ENCODE measurements at regions not wholly inside any gene's neighbourhood (a gene's known extent, or its start where the extent isn't known, plus 50 kb on each side); places are given as distances from the start of the nearest gene placed in this dataset.

DNA sequence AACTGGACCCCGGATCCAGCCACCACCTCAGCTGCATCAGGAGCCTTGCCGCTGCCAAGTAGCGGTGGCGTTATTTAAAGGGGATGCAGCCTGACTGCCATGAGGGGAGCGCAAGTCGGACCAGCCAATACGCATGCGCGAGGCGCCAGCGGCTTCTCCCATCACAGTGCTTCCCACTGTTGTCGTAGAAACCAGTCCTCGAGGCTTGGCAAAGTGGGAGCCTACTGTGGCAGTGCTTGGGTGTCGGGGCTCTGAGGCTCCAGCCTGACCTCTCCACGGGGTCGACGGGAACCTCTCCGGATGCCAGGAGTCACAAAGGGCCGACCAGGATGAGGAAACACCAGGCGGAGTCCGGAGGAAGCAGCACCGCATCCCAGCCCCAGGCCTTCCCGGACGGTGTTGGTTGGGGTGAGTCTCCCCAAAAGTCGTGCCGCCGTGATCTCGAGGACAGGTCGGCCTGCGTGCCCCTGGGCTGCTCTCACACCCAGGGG lies 369.6 kb downstream of the ZNF716 start:
- ChIA-PET POLR2A (no interaction called here), CTCF (no interaction called here)
- DNase-seq (ENCODE audit: low read depth, low spot score) (no peak), ATAC-seq (no peak)
- Histone ChIP-seq H3K9me3 (ENCODE audit: control insufficient read depth, insufficient read depth, low read depth, low read length) (no peaks in the 10 kb centered on the region), H3K27ac (ENCODE audit: low read length) (no peak overlapping the region), H3K36me3 (ENCODE audit: control insufficient read depth, insufficient read depth, low read length) (no peaks in the 10 kb centered on the region), H3K27me3 (ENCODE audit: control insufficient read depth, insufficient read depth, low read length) (no peaks in the 10 kb centered on the region), H3K4me3 (ENCODE audit: low read depth in 2 of 2, low read length in 2 of 2) (no peak overlapping the region), H3K4me1 (ENCODE audit: control insufficient read depth, insufficient read depth, low read length) (no peaks in the 10 kb centered on the region)
- intact Hi-C loops (cut with micrococcal nuclease; ENCODE audit: unreplicated experiment) (no loop called here), in situ Hi-C loops (cut with HindIII; ENCODE audit: low pct_unique_long_range_greater_than_20kb, low sequenced_read_pairs) (no loop called here)
- no TSS peak for BruUV-seq (replicated peaks)
- TF ChIP-seq, protein P1, sequence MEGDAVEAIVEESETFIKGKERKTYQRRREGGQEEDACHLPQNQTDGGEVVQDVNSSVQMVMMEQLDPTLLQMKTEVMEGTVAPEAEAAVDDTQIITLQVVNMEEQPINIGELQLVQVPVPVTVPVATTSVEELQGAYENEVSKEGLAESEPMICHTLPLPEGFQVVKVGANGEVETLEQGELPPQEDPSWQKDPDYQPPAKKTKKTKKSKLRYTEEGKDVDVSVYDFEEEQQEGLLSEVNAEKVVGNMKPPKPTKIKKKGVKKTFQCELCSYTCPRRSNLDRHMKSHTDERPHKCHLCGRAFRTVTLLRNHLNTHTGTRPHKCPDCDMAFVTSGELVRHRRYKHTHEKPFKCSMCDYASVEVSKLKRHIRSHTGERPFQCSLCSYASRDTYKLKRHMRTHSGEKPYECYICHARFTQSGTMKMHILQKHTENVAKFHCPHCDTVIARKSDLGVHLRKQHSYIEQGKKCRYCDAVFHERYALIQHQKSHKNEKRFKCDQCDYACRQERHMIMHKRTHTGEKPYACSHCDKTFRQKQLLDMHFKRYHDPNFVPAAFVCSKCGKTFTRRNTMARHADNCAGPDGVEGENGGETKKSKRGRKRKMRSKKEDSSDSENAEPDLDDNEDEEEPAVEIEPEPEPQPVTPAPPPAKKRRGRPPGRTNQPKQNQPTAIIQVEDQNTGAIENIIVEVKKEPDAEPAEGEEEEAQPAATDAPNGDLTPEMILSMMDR (IDR thresholded peaks at IDR 0.05) = no peak
- TF ChIP-seq SIN3A (IDR thresholded peaks at IDR 0.05; ENCODE audit: borderline replicate concordance, insufficient read depth, low read depth, low read length) (no peak), POLR2AphosphoS5 (IDR thresholded peaks at IDR 0.05; ENCODE audit: low read depth, low read length) (no peak), TCF7L2 (IDR thresholded peaks at IDR 0.05; ENCODE audit: low read depth, low read length) (no peak)
- TF ChIP-seq, protein P2, sequence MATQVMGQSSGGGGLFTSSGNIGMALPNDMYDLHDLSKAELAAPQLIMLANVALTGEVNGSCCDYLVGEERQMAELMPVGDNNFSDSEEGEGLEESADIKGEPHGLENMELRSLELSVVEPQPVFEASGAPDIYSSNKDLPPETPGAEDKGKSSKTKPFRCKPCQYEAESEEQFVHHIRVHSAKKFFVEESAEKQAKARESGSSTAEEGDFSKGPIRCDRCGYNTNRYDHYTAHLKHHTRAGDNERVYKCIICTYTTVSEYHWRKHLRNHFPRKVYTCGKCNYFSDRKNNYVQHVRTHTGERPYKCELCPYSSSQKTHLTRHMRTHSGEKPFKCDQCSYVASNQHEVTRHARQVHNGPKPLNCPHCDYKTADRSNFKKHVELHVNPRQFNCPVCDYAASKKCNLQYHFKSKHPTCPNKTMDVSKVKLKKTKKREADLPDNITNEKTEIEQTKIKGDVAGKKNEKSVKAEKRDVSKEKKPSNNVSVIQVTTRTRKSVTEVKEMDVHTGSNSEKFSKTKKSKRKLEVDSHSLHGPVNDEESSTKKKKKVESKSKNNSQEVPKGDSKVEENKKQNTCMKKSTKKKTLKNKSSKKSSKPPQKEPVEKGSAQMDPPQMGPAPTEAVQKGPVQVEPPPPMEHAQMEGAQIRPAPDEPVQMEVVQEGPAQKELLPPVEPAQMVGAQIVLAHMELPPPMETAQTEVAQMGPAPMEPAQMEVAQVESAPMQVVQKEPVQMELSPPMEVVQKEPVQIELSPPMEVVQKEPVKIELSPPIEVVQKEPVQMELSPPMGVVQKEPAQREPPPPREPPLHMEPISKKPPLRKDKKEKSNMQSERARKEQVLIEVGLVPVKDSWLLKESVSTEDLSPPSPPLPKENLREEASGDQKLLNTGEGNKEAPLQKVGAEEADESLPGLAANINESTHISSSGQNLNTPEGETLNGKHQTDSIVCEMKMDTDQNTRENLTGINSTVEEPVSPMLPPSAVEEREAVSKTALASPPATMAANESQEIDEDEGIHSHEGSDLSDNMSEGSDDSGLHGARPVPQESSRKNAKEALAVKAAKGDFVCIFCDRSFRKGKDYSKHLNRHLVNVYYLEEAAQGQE (IDR thresholded peaks at IDR 0.05; ENCODE audit: insufficient read depth in 1 of 2, low read depth in 2 of 2, low read length in 1 of 2) = no peak

DNA sequence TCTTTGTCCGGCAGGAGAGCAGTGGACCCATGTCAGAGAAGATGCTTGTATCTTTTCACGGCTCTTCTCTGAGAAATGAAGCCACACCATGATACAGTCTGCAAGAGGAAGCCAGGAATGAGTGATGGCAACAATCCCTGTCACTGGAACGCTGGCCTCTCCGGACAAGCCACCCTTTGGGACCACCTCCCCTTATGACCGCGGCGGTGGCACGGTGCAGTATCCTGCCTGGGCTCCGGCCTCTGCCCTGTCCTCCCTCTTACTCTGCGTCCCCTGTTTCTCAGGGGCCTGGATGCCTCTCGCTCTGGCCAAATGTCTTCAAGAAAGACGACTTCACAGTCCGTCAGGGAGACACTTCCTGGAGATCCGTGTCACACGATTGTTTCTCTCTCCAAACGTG lies 370.5 kb downstream of the ZNF716 start:
- Histone ChIP-seq H3K27ac (ENCODE audit: low read length) (no peak overlapping the region), H3K36me3 (ENCODE audit: control insufficient read depth, insufficient read depth, low read length) (no peaks in the 10 kb centered on the region), H3K9me3 (ENCODE audit: control insufficient read depth, insufficient read depth, low read depth, low read length) (no peaks in the 10 kb centered on the region), H3K4me3 (ENCODE audit: low read depth in 2 of 2, low read length in 2 of 2) (no peak overlapping the region), H3K4me1 (ENCODE audit: control insufficient read depth, insufficient read depth, low read length) (no peaks in the 10 kb centered on the region), H3K27me3 (ENCODE audit: control insufficient read depth, insufficient read depth, low read length) (no peaks in the 10 kb centered on the region)
- BruUV-seq (replicated peaks) = no TSS peak
- POLR2A ChIA-PET = no interaction called here
- DNase-seq (ENCODE audit: low read depth, low spot score) (no peak), ATAC-seq (no peak)
- TF ChIP-seq, protein P2 (IDR thresholded peaks at IDR 0.05; ENCODE audit: insufficient read depth in 1 of 2, low read depth in 2 of 2, low read length in 1 of 2) = no peak
- TF ChIP-seq POLR2AphosphoS5 (IDR thresholded peaks at IDR 0.05; ENCODE audit: low read depth, low read length) (no peak), SIN3A (IDR thresholded peaks at IDR 0.05; ENCODE audit: borderline replicate concordance, insufficient read depth, low read depth, low read length) (no peak), TCF7L2 (IDR thresholded peaks at IDR 0.05; ENCODE audit: low read depth, low read length) (no peak)
- TF ChIP-seq, protein P1 (IDR thresholded peaks at IDR 0.05) = no peak
- in situ Hi-C loops (cut with HindIII; ENCODE audit: low pct_unique_long_range_greater_than_20kb, low sequenced_read_pairs) (no loop called here), intact Hi-C loops (cut with micrococcal nuclease; ENCODE audit: unreplicated experiment) (no loop called here)
- CTCF ChIA-PET = no interaction called here

All from Panc1 (cell line).